GM19438 (cell line): ENCODE measurements at regions not wholly inside any gene's neighbourhood (a gene's known extent, or its start where the extent isn't known, plus 50 kb on each side); places are given as distances from the start of the nearest gene placed in this dataset.

Source experiments
- ATAC-seq: cut with Tn5 transposase; IDR thresholded peaks from one replicate; pipeline ENCODE4 v1.9.1; 2021; ENCODE audit warnings: low read depth; ENCODE audit not compliant: unreplicated experiment

DNA sequence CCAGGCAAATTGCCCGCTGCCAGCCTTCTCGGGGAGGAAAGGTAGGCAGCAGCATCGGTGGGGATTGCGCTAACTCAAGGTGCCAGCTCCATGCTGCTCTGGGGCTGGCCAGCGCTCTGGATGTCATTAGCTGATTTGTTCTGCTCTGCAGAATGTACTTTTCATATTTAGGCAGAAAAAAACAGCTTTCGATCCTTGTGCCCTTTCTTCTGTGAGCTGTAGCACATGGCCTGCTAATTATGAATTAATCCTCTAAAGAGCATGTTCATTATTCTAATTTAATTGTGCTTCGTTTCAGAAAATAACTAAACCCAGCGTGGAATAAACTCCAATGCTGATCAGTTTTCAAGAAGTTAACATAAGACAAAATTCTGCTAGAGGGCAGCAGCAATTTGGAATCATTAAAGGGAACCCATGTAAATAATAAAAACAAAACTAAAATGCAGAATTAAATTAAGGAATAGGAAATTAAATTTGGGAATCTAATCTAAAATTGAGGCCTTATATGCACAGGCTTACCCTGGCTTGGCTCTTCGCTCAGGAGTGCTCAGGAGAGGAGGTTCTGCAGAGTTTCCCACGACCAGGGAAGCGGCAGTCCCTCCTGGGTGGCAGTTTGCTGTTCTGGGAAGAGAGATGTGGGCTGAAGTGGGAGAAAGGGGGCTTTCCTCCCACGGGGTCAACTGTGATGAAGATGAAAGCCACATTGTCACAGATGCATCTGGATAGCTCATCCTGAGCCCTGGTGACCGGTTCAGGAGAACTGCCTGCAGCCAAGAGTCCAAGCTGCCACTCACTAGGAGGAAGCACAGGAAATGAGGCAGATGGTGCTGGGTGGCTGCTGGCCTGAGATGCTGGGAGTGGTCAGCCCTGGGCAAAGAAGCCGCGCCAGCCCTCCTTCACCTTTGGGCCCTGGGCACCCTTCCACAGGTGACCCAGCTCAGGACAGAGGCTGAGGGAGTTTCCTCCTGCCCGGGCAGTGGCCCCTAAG lies 93.2 kb upstream of the PKDCC start:
- no peak for ATAC-seq

DNA sequence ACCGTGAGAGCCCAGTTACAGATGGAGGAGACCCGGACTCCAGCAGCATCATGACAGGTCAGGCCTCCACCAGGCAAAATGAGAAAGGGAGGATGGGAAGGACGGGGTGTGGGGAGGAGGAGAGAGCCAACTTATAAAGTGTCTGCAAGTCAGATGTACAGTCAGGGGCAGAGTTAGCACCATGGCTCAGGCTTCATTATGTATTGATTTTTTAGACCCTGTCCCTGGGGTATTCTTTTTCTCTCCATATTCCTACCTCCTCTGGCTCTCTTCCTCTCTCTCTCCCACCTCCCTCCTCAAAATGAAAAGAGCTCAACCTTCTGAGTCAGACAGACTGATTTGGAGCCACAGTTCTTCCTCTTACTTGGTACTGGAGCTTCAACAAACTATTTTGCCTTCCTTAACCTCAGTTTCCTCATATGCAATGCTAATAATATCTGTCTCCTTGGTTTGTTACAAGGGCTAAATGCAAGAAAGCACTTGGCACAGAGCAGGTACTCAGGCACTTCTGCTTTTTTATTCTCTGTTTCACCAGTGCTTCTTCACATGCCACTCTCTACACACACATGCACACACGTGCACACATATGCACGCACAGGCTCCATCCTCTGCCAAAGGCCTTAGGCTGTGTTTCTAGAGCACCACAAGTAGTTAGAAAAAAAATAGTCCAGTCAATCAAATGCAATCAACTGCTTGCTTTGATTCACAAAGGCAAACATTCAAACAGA lies 92.3 kb upstream of the PKDCC start:
- no peak for ATAC-seq

DNA sequence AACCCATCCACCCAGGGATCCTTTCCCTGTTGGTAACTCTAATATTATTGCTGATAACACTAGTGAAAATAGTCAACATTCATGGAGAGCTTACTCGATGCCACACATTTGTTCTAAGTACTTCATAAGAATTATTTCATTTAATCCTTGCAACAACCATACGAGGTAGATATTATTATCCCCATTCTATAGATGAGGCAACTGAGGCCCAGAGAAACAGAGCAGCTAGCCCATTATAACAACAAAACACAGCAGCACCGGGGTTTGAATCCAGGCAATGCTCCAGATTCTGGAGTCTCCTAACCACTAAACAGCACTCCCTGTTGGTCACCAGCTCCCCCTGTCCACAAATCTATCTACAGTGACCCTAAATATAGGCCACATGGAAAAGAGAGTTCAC lies 90.4 kb upstream of the PKDCC start:
- no peak for ATAC-seq

DNA sequence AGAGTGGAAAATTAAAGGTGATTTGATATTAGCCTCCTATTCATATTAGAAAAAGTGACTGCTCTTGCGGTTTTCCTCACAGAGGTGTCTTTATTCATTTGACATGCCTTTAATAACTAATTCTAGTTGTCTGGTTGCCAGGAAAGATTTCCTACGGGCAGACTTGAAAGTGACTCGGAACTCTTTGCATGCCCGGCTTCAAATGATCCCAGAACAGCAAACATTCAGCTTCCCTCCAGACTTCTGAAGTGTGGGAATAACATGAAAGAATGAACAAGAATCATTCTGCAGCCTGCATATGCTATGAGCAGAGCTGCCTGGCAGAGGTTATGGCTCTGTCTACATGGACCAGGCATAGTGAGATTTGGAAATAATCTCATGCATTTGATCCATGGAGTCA lies 89.6 kb upstream of the PKDCC start:
- ATAC-seq = no peak

DNA sequence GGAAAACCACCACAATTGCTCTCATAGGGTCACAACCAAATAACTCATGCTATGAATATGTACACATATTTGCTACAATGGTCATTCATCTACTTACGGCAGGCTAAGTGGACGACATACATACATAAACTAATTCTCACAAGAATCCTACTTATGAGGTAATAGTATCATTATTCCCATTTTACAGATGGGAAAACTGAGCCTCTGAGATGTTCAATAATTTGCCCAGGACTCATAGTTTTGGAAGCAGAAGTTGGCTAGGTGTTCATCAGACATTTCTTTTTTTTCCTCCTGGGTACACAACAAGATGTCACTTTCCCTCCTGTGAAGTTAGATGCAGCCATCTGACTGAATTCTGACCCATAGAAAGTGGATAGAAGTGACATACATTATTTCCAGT lies 89.0 kb upstream of the PKDCC start:
- ATAC-seq = no peak

DNA sequence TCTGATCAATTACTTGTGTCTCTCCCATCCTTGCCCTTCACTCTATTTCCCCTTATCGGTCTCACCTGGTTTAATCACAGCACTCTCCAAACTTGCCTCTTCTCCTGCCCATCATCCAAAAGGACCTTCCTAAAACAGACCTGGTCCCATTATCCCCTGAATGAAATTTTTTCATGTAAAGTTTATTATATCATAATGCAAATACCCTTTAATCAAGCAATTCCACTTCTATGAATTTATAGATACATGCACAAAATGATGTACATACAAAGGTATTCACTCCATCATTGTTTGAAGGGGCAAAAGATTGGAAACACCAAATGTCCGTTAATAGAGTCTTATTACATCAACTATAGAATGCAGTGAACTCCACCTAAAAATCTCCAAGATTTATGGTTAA lies 88.1 kb upstream of the PKDCC start:
- no peak for ATAC-seq

DNA sequence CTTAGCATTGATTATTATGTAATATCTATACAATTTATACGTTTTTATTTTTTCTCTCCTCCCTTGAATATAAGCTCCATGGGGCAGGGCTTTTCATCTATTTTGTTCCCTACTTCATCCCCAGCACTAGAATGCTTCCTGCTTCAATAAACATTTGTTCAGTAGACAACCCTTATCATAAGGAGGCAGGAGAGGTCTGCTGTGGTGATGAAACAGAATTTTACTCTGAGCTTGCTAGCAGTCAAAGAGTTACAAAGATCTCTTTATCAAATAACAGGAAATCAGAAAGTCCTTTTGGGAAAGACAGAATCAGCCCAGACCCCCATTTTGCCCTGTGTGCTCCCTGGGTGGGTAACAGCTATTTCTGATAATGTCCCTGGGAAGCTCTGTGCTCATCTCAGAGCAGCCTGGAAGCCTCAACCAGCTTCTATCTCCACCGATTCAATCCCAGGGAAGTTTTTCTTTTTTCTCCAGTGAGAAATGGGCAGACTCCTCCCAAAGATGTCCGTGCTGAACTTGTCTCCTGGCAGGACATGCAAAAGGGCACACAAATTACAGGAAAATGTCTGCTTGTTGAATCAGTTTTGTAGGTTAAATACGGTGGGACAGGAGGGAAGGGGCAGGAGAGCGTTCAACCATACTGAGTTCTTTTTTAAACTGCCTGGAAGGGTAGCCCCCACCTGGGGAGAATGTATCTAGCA lies 84.7 kb upstream of the PKDCC start:
- no peak for ATAC-seq

DNA sequence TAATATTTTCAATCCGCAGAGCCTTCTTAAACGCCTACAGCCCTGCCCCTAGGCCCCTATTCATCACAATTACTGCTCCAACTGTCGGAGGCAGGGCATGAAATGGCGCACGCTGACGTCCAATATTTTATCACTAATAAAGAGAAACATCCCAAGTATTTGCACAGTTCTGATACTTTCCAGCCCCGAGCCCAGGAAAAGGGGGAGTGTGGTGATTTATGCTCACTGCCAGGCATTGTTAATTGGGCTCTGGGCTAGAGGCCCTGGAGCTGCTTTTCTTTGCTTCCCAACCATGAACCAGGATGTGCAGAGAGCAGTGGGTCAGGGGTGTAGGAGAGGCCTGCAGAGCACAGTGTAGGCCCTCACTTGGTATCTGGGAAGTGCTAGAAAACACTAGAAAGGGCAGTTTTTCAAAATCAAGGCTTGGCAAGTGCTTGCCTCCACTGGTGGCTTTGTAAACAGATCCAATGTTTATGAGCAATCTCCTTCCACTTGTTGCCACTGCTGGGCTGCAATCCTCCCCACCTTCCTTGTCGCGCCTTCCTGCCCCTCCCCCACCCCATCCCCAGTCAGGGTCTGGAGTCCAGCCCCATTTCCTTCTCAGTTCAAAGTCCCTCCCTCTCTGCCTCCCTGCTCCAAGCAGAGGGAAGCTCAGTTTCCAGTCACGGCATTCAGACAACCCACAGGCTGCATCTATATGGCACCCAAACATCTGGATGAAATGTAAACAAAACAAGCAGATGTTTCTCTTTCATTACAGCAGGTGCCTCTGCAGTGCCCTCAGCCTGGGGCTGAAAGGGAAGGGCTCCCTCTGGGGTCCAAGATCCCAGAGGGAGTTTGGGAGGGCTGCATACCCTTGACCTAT lies 83.9 kb upstream of the PKDCC start:
- no peak for ATAC-seq

DNA sequence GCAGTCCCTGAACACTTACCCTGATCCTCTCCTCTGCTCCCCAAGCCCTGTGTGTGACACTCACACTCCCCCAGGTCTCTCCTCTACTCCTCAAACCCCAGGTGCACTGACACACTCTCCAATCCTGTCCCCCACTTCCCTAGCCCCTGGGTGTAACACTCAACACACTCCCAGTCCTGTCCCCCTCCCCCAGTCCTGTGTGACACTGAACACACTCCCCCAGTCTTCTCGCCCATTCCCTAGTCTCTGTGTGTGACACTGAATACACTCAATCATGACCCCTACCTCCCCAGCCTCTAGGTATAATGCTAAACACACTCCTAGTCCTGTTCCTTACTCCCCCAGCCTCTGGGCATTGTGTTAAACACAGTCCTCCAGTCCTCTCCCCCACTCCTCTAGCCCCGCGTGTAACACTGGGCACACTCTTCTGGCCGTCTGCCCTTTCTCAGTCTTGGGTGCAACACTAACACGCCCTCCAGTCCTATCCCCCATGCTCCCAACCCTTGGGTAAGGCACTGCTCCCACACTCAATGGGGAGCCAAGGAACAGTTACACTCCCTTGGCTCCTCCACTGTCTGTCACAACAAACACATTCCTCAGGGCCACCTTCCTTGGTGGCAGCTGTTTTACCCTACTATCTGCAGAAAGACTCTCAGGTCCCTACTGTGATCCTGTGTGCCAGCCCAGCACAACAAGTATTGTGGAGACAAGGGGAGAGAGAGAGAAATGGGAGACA lies 82.5 kb upstream of the PKDCC start:
- ATAC-seq = no peak

DNA sequence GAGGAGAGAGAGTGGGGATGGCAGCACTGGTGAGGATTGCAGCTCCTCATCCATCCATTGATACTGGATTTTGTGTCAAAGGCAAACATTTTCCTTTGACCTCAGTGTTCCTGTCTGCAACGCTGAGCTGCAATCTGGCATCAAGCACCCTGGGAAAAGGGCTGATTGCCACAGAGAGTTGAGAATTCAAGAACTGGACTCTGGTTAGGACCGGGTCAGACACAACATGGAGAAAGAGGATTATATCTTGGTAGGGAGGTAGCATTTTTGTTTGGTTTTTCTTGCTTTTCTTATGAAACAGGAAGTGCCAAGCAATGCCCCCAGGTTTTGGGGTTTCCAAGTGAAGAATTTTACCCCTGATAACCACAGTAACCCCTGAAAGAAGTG lies 81.9 kb upstream of the PKDCC start:
- ATAC-seq = no peak

DNA sequence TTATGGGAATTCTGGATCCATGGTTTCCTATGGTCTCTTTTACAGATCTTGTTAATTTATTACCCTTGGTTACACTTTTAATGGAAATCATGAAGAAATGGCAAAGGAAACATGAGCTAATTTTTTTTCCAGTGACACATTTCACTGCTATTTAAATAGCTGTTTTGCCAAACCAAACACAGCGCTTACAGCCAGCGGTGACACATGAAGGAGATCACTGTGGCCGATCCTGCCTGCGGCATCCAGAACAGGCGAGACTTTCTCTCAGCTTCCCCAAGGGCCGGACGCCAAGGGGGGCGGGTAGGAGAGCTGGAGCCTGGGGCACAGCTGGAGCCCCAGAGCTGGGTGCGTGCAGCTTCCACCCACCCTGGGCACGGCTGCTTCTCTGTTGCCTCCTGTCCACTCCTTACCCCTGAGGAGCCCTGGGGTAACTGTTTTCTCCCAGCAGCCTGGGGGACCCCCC lies 81.4 kb upstream of the PKDCC start:
- no peak for ATAC-seq

DNA sequence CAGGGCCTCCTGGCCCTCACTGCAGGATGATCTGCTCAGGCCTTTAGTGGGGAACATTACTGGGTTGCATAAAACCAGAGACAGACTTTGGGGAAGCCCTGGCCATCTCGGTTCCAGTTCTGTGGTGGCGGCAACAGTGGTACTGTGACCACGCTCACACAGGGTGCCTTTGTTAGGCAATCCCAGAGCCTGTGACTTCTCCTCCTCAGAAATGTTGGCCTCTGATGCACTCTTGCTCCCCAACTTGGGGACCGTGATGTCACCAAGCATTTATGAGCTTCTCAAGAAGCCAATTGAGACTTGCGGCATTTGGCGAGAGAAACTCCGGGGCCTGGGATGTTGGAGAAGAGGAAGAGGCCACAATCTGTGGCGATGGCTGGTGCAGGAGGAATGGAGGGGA lies 80.9 kb upstream of the PKDCC start:
- no peak for ATAC-seq

DNA sequence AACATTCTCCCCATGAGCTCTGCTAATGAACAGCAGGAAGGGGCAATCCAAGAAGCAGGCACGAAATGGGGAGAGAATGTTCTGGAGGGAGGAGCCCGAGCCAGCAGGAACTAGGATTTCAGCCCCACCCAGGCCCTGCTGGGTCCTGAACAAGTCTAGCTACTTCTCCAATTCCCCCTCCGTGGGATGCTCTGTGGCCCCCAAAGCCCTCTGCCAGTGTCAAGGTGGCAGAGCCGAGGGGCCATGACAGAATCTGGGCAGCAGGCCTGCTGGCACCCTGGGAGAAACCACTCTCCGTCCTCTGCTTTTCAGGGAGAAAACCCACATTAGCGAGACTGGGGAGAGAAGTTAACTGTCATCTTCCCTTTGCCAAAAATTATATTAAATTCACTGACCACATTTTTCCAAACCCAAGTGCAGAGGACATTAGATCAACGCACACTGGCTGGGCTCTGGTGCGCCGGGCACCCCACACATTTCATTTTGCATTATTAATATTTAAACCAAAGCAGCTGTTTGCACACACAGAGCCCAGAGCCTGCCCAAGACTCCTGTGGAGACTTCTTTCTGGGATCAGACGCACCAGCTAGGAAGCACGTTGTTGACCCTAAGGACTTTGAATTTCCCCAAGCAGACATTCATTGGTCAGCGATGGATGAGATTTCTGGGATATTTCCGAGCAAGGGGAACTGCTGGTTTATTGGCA lies 80.2 kb upstream of the PKDCC start:
- ATAC-seq = no peak

DNA sequence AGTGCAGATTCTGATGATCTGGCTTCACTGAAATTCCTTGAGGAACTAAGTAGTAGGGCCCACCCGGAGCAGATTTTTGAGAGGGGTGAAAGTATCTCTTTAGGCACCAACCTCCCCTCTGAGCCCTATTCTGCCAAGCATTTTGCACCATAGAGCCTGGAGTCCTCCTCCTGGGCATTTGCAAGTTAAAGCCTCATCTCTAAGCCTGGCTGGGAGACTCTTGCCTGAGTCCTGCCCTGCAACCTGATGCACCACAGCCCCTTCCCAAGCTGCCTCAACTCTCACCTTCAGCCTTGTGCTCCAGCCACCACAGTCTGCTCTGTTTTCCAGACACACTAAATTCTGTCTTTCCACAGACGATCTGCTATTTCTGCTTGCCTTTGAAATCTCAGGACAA lies 79.6 kb upstream of the PKDCC start:
- no peak for ATAC-seq

DNA sequence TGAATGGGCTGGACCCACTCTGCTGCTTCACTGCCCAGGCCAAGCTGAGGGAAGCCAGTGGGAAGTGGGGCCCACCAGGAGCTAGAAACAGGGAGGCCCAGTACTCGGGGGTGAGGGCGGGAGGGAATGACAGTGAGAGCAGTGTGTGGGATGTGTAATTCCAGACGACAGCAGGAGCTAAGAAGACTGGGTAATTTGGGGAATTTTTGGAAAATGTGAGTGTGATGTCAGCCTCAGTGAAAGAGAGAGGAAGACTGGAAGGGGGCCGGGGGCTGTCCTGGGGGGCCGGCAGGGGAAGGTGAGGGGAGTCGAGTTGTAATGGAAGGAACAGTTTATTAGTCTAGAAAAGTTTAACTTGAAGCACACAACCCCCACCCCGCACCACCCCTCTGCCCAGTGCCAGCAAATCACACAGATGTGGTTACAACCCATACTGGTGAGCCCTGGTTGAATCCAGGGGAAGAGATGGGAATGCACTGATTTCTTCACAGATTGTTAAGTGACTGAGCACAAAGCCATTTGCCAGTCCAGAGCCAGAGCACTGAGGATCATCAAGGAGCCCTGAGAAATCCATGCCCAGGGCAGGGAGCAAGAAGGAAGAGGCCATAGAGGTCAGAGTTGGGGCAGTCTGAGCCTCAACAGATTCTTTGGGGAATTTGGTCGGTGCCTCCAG lies 76.7 kb upstream of the PKDCC start:
- ATAC-seq = no peak

DNA sequence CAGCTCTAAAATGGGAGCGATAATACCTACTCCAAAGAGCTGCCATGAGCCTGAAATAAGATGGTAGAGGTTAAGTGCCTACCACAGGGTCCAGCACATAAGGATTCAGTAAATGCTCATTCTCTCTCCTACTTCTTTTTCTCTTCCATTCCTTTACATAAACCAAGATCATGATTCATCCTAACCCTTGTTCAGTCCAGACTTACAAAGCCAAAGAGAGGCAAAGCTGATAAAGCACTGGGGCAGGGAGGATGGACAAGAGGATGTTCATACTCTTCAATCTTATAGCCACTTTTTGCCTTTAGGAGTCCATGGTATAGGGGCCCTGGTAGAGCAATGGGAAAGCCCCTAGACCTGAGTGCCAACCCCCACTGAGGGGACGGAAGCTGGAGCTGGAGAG lies 75.6 kb upstream of the PKDCC start:
- no peak for ATAC-seq

DNA sequence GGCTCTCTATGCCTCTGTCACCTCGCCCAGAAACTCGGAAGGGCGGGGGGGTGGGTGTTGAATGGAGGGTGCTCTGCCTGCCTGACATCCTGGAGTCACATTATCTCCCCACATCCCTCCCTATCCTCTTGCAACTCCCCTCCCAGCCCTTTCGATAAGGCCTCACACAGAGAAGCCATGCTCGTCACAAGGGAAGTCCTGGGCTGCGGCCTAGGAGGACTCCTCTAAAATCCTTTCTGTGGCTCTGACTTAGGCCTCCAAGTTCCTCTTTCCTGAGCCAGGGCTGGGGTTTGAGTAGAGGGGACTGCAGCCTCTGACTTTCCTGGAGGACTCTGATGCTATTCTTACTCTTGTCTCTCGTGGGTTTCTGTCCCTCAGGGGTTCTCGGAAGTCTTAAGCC lies 75.0 kb upstream of the PKDCC start:
- ATAC-seq = no peak

DNA sequence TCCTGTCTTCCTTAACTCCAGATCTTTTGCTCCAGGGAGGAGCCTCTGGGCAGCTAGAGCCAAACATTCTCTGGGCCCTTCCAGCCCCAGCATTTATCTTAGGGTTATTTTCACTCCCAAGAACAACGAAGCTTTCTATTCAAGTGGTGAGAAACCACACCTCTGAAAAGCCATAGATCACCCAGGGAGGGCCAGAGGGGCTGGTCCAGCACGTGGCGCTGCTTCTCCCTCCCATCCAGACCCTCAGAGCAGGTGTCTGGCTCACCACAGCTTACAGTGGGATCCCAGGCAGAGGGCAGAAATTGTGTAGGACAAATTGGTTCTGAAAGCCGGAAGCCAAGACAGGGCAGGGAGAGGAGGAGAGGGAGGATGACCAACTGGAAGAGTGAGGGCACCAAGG lies 74.0 kb upstream of the PKDCC start:
- ATAC-seq = no peak
